ENCODE measurements at regions not wholly inside any gene's neighbourhood (a gene's known extent, or its start where the extent isn't known, plus 50 kb on each side); places are given as distances from the start of the nearest gene placed in this dataset.
A peak's percentile ranks its signal among the peaks of the same experiment; 100 is the strongest.
"Not testable (repeated sequence)": the region's sequence is repeated elsewhere in the genome, so short reads cannot be mapped to it uniquely, and the experiment has no call there.

GRCh38 chr12:86735072-86735471, 478.9 kb upstream of the MGAT4C start:
- in situ Hi-C loops (cut with MboI; ENCODE audit: low sequenced_read_pairs), result no loop called here
- no peaks in the 10 kb centered on the region for H3K27me3 ChIP-seq (ENCODE audit: low read depth)
- DNase-seq (ENCODE audit: low spot score in 2 of 2), result no peak
- H3K36me3 ChIP-seq (replicated peaks), result no peaks in the 10 kb centered on the region
- H3K4me1 ChIP-seq, result no peaks in the 10 kb centered on the region
- H3K9me3 ChIP-seq, result no peaks in the 10 kb centered on the region
- no peak overlapping the region for H3K4me3 ChIP-seq

GRCh38 chr12:86730233-86730632, 474.0 kb upstream of the MGAT4C start:
- in situ Hi-C loops (cut with MboI; ENCODE audit: low sequenced_read_pairs), result no loop called here
- Histone ChIP-seq H3K9me3 (no peaks in the 10 kb centered on the region), H3K36me3 (replicated peaks) (no peaks in the 10 kb centered on the region), H3K4me1 (no peaks in the 10 kb centered on the region), H3K4me3 (no peak overlapping the region), H3K27me3 (ENCODE audit: low read depth) (no peaks in the 10 kb centered on the region)
- DNase-seq (ENCODE audit: low spot score in 2 of 2), result no peak

- Histone ChIP-seq H3K9me3 (no peaks in the 10 kb centered on the region), H3K4me1 (no peaks in the 10 kb centered on the region), H3K4me3 (no peak overlapping the region), H3K27me3 (ENCODE audit: low read depth) (no peaks in the 10 kb centered on the region), H3K36me3 (replicated peaks) (no peaks in the 10 kb centered on the region)
- no peak for DNase-seq (ENCODE audit: low spot score in 2 of 2)
- in situ Hi-C loops (cut with MboI; ENCODE audit: low sequenced_read_pairs), result no loop called here
These were observed 473.5 kb upstream of the MGAT4C start for GRCh38 chr12:86729739-86730138.

- no peaks in the 10 kb centered on the region for H3K27me3 ChIP-seq (ENCODE audit: low read depth)
- H3K9me3 ChIP-seq, result no peaks in the 10 kb centered on the region
- H3K4me1 ChIP-seq, result no peaks in the 10 kb centered on the region
- no peak overlapping the region for H3K4me3 ChIP-seq
- DNase-seq (ENCODE audit: low spot score in 2 of 2), result no peak
- in situ Hi-C loops (cut with MboI; ENCODE audit: low sequenced_read_pairs), result no loop called here
- no peaks in the 10 kb centered on the region for H3K36me3 ChIP-seq (replicated peaks)
These were observed 471.0 kb upstream of the MGAT4C start for GRCh38 chr12:86727160-86727559.

- H3K4me3 ChIP-seq, result no peak overlapping the region
- no peak for DNase-seq (ENCODE audit: low spot score in 2 of 2)
- no peaks in the 10 kb centered on the region for H3K27me3 ChIP-seq (ENCODE audit: low read depth)
- no peaks in the 10 kb centered on the region for H3K4me1 ChIP-seq
- H3K36me3 ChIP-seq (replicated peaks), result no peaks in the 10 kb centered on the region
- in situ Hi-C loops (cut with MboI; ENCODE audit: low sequenced_read_pairs), result no loop called here
- no peaks in the 10 kb centered on the region for H3K9me3 ChIP-seq
These were observed 468.5 kb upstream of the MGAT4C start for GRCh38 chr12:86724716-86725115.

GRCh38 chr12:86723326-86723725, 467.1 kb upstream of the MGAT4C start:
- peak in 1 of 2 experiments; percentile 4 for DNase-seq (ENCODE audit: low spot score in 2 of 2)
- Histone ChIP-seq H3K9me3 (no peaks in the 10 kb centered on the region), H3K36me3 (replicated peaks) (no peaks in the 10 kb centered on the region), H3K4me3 (no peak overlapping the region), H3K27me3 (ENCODE audit: low read depth) (no peaks in the 10 kb centered on the region), H3K4me1 (no peaks in the 10 kb centered on the region)
- in situ Hi-C loops (cut with MboI; ENCODE audit: low sequenced_read_pairs), result no loop called here

- DNase-seq (ENCODE audit: low spot score in 2 of 2), result no peak
- H3K4me3 ChIP-seq, result no peak overlapping the region
These were observed 465.7 kb upstream of the MGAT4C start for GRCh38 chr12:86721713-86722397.

GRCh38 chr12:86719381-86719780, 463.2 kb upstream of the MGAT4C start:
- no peak for DNase-seq (ENCODE audit: low spot score in 2 of 2)
- in situ Hi-C loops (cut with MboI; ENCODE audit: low sequenced_read_pairs), result no loop called here
- H3K36me3 ChIP-seq (replicated peaks), result no peaks in the 10 kb centered on the region
- no peaks in the 10 kb centered on the region for H3K27me3 ChIP-seq (ENCODE audit: low read depth)
- no peak overlapping the region for H3K4me3 ChIP-seq
- no peaks in the 10 kb centered on the region; the same call in 1 of the 2 replicates for H3K9me3 ChIP-seq
- no peaks in the 10 kb centered on the region for H3K4me1 ChIP-seq

More at GRCh38 chr12:86721713-86722397, 465.7 kb upstream of the MGAT4C start:
- in situ Hi-C loops (cut with MboI; ENCODE audit: low sequenced_read_pairs), result no loop called here
- no peaks in the 10 kb centered on the region for H3K27me3 ChIP-seq (ENCODE audit: low read depth)
- no peaks in the 10 kb centered on the region for H3K9me3 ChIP-seq
- no peaks in the 10 kb centered on the region for H3K36me3 ChIP-seq (replicated peaks)
- no peaks in the 10 kb centered on the region for H3K4me1 ChIP-seq

GRCh38 chr12:86713121-86713520, 456.9 kb upstream of the MGAT4C start:
- H3K36me3 ChIP-seq (replicated peaks), result no peaks in the 10 kb centered on the region
- H3K4me3 ChIP-seq, result no peak overlapping the region
- in situ Hi-C loops (cut with MboI; ENCODE audit: low sequenced_read_pairs), result no loop called here
- H3K27me3 ChIP-seq (ENCODE audit: low read depth), result no peaks in the 10 kb centered on the region
- DNase-seq (ENCODE audit: low spot score in 2 of 2), result no peak
- peaks cover 3% of the 10 kb centered on the region; the same call in 1 of the 2 replicates for H3K9me3 ChIP-seq
- no peaks in the 10 kb centered on the region for H3K4me1 ChIP-seq

GRCh38 chr12:86712425-86712843, 456.2 kb upstream of the MGAT4C start:
- in situ Hi-C loops (cut with MboI; ENCODE audit: low sequenced_read_pairs), result no loop called here
- no peaks in the 10 kb centered on the region for H3K4me1 ChIP-seq
- DNase-seq (ENCODE audit: low spot score in 2 of 2), result no peak
- no peaks in the 10 kb centered on the region for H3K27me3 ChIP-seq (ENCODE audit: low read depth)
- H3K36me3 ChIP-seq (replicated peaks), result no peaks in the 10 kb centered on the region
- no peak overlapping the region for H3K4me3 ChIP-seq
- peaks cover 3% of the 10 kb centered on the region; the same call in 1 of the 2 replicates for H3K9me3 ChIP-seq

GRCh38 chr12:86711731-86712130, 455.5 kb upstream of the MGAT4C start:
- Histone ChIP-seq H3K4me3 (no peak overlapping the region), H3K27me3 (ENCODE audit: low read depth) (no peaks in the 10 kb centered on the region), H3K9me3 (peaks cover 3% of the 10 kb centered on the region; the same call in 1 of the 2 replicates), H3K36me3 (replicated peaks) (no peaks in the 10 kb centered on the region), H3K4me1 (no peaks in the 10 kb centered on the region)
- in situ Hi-C loops (cut with MboI; ENCODE audit: low sequenced_read_pairs), result no loop called here
- DNase-seq (ENCODE audit: low spot score in 2 of 2), result no peak

- Histone ChIP-seq H3K9me3 (0 out of 2 replicates have a peak, but pooled peaks cover 3% of the 10 kb centered on the region), H3K27me3 (ENCODE audit: low read depth) (no peaks in the 10 kb centered on the region), H3K4me3 (no peak overlapping the region), H3K36me3 (replicated peaks) (no peaks in the 10 kb centered on the region), H3K4me1 (no peaks in the 10 kb centered on the region)
- in situ Hi-C loops (cut with MboI; ENCODE audit: low sequenced_read_pairs), result no loop called here
- no peak for DNase-seq (ENCODE audit: low spot score in 2 of 2)
These were observed 453.9 kb upstream of the MGAT4C start for GRCh38 chr12:86710109-86710508.

GRCh38 chr12:86709017-86709416, 452.8 kb upstream of the MGAT4C start:
- in situ Hi-C loops (cut with MboI; ENCODE audit: low sequenced_read_pairs); DNase-seq (ENCODE audit: low spot score in 2 of 2); H3K9me3 ChIP-seq; H3K27me3 ChIP-seq (ENCODE audit: low read depth); H3K36me3 ChIP-seq (replicated peaks); H3K4me3 ChIP-seq; H3K4me1 ChIP-seq: not testable (repeated sequence)

- in situ Hi-C loops (cut with MboI; ENCODE audit: low sequenced_read_pairs), result no loop called here
- no peaks in the 10 kb centered on the region for H3K36me3 ChIP-seq (replicated peaks)
- no peak for DNase-seq (ENCODE audit: low spot score in 2 of 2)
- H3K4me1 ChIP-seq, result no peaks in the 10 kb centered on the region
- no peaks in the 10 kb centered on the region for H3K27me3 ChIP-seq (ENCODE audit: low read depth)
- H3K9me3 ChIP-seq, result no peaks in the 10 kb centered on the region
- H3K4me3 ChIP-seq, result no peak overlapping the region
These were observed 442.4 kb upstream of the MGAT4C start for GRCh38 chr12:86698641-86698980.

Measured in HAP-1 (cell line).